ENCODE measurements at regions not wholly inside any gene's neighbourhood (a gene's known extent, or its start where the extent isn't known, plus 50 kb on each side); places are given as distances from the start of the nearest gene placed in this dataset.

DNA sequence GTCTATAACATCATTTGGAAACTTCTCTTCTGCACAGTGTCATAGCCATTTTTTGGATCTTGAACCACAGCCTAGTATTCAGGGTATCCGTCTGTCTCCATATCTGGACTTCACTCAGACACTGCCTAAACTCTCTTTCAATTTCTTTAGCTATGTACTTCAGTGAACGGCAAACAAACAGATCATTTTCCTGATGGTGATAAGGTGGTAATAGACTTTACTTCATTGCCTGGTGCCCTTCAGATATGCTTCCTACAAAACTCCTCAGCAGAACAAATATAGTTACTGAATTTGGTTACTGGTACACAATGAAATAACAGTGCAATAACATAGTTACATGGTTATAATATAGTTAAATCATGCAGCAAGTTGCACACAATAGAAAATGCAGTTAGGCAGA lies 348.2 kb downstream of the ZSWIM6 start:
- Histone ChIP-seq H2AFZ (ENCODE audit: low read length) (no peak overlapping the region), H3K56ac (replicated peaks; ENCODE audit: insufficient read length, low read depth, low read length) (no peak overlapping the region), H3K4me2 (ENCODE audit: insufficient read depth in 1 of 2, low read depth in 2 of 2, low read length in 2 of 2) (no peak overlapping the region), H3K4me3 (ENCODE audit: extremely low read depth in 1 of 4, insufficient read depth in 2 of 4, low read depth in 3 of 4, low read length in 4 of 4) (no peak overlapping the region), H2BK15ac (ENCODE audit: low read length) (no peak overlapping the region), H3K23me2 (ENCODE audit: low read depth, low read length) (0 out of 2 replicates have a peak, but pooled peaks cover 1% of the 10 kb centered on the region), H3K4me1 (replicated peaks in 1 of 4; ENCODE audit: control insufficient read depth in 3 of 4, insufficient read depth in 4 of 4, low read length in 3 of 4) (peaks cover 0 to under 1% (median 0%) of the 10 kb centered on the region in 4 experiments; a peak in 1 of 7 replicates), H4K20me1 (replicated peaks in 1 of 2; ENCODE audit: control insufficient read depth in 1 of 2, insufficient read depth in 2 of 2, low read length in 2 of 2) (no peaks in the 10 kb centered on the region), H3K18ac (ENCODE audit: extremely low read depth, low read length) (no peak overlapping the region), H2BK12ac (ENCODE audit: low read depth, low read length) (no peak overlapping the region), H3K9ac (replicated peaks in 1 of 4; ENCODE audit: extremely low read depth in 1 of 4, low read depth in 3 of 4, low read length in 3 of 4) (no peak overlapping the region), H4K5ac (ENCODE audit: insufficient read length, low read depth, low read length) (no peak overlapping the region), H4K8ac (ENCODE audit: extremely low read depth, insufficient read depth, low read length) (no peak overlapping the region), H3K79me2 (ENCODE audit: control insufficient read depth in 1 of 2, insufficient read depth in 2 of 2, low read length in 2 of 2) (no peaks in the 10 kb centered on the region), H3K27me3 (replicated peaks in 1 of 4; ENCODE audit: control insufficient read depth in 3 of 4, extremely low read depth in 1 of 4, insufficient read depth in 3 of 4, low read length in 3 of 4) (no peaks in the 10 kb centered on the region), H3K14ac (ENCODE audit: insufficient read length) (no peak overlapping the region), H3K4ac (replicated peaks; ENCODE audit: insufficient read length, low read depth, low read length) (no peak overlapping the region), H2AK5ac (ENCODE audit: low read depth, low read length) (no peak overlapping the region), H2BK20ac (ENCODE audit: low read length) (no peak overlapping the region), H3K36me3 (ENCODE audit: control insufficient read depth in 2 of 4, insufficient read depth in 4 of 4, low read length in 3 of 4) (no peaks in the 10 kb centered on the region), H3K79me1 (ENCODE audit: low read depth, low read length) (no peaks in the 10 kb centered on the region), H3K23ac (ENCODE audit: insufficient read length) (no peak overlapping the region), H2BK120ac (replicated peaks; ENCODE audit: low read depth, low read length) (no peak overlapping the region), H2BK5ac (ENCODE audit: low read depth, low read length) (no peak overlapping the region), H3K27ac (ENCODE audit: low read depth, low read length) (no peak overlapping the region), H3K9me3 (ENCODE audit: insufficient read depth in 2 of 2, low read depth in 1 of 2, low read length in 1 of 2) (no peaks in the 10 kb centered on the region), H4K91ac (replicated peaks; ENCODE audit: insufficient read length, low read length) (no peak overlapping the region)
- TF ChIP-seq, protein P1, sequence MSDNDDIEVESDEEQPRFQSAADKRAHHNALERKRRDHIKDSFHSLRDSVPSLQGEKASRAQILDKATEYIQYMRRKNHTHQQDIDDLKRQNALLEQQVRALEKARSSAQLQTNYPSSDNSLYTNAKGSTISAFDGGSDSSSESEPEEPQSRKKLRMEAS (IDR thresholded peaks at IDR 0.05), result no peak
- no peak for TF ChIP-seq RFX5 (IDR thresholded peaks at IDR 0.05; ENCODE audit: borderline replicate concordance, low read depth, low read length)
- POLR2A ChIA-PET (ENCODE audit: partially characterized antibody), result no interaction called here
- CTCF ChIA-PET (ENCODE audit: partially characterized antibody), result interaction anchor here (0.6 to 7.3 kb wide), 14 partner anchors 10 to 350 kb away, joined by 3 to 51 read pairs (median 6); no protein-coding TSS in a partner anchor
- DNase-seq (ENCODE audit: low read depth in 1 of 2, low spot score in 2 of 2) (no peak), FAIRE-seq (no peak)
- WGBS, 2 experiments (ENCODE audit: extremely low coverage in 1 of 2, insufficient coverage in 1 of 2, insufficient read length in 1 of 2, insufficient replicate concordance in 2 of 2, low coverage in 1 of 2, low lambda C conversion rate in 2 of 2, missing lambda C conversion rate in 1 of 2), result 100% methylated on average over 2 of the region's 2 CpGs; no CpG with 5 or more reads in 1 of the 2 experiments
